ENCODE measurements at regions not wholly inside any gene's neighbourhood (a gene's known extent, or its start where the extent isn't known, plus 50 kb on each side); places are given as distances from the start of the nearest gene placed in this dataset.

DNA sequence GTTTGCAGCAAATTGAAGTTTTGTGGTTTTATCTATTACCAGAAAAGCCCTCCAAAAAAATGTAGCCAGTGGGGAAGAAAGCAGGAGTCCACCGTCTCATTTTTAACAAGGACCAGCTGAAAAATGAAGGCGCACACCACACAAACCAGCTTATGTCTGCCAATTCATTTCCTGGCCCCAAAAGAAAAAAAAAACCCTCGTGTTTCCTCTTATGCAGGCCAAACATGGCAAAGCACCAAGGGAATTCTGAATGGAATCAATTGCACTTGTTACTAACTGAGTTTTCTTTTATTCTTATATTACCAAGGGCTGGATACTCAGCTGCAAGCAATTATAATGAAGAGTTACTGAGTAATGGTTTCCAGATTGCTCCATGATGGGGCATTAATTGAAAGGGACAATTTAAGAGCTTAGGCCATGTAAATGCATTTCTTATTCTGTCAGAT, 428.3 kb upstream of the NPVF start:
- no peak overlapping the region for H3K4me3 ChIP-seq (ENCODE audit: low read depth, low read length)
- TF ChIP-seq, protein P1, sequence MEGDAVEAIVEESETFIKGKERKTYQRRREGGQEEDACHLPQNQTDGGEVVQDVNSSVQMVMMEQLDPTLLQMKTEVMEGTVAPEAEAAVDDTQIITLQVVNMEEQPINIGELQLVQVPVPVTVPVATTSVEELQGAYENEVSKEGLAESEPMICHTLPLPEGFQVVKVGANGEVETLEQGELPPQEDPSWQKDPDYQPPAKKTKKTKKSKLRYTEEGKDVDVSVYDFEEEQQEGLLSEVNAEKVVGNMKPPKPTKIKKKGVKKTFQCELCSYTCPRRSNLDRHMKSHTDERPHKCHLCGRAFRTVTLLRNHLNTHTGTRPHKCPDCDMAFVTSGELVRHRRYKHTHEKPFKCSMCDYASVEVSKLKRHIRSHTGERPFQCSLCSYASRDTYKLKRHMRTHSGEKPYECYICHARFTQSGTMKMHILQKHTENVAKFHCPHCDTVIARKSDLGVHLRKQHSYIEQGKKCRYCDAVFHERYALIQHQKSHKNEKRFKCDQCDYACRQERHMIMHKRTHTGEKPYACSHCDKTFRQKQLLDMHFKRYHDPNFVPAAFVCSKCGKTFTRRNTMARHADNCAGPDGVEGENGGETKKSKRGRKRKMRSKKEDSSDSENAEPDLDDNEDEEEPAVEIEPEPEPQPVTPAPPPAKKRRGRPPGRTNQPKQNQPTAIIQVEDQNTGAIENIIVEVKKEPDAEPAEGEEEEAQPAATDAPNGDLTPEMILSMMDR (IDR thresholded peaks at IDR 0.05; ENCODE audit: insufficient read depth, low read length, poor library complexity, severe bottlenecking) = no peak
- H3K27me3 ChIP-seq (ENCODE audit: control insufficient read depth, insufficient read depth, low read length) = no peaks in the 10 kb centered on the region
- no peaks in the 10 kb centered on the region for H3K36me3 ChIP-seq (ENCODE audit: control insufficient read depth, insufficient read depth, low read length)
- DNase-seq (ENCODE audit: low read depth) = no peak

DNA sequence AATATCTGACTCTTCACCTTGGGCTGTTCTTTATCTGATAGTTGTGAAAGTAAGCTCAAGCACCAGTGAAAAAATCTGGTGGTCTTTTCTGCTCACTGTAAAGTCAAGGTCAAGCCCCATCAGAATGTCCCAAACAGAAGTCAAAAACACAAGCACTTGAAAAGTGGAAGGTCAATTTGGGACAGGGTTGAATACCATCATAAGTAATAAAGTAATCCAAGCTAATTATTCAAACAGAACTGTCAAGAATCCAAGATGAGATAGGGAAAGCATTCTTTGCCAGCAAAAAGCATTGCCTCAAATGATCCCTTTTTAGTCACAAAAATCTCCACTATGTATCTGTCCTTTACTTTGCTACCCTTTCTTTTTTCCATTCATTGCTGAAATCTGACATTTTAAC, 430.1 kb upstream of the NPVF start:
- Histone ChIP-seq H3K36me3 (ENCODE audit: control insufficient read depth, insufficient read depth, low read length) (no peaks in the 10 kb centered on the region), H3K4me3 (ENCODE audit: low read depth, low read length) (no peak overlapping the region), H3K27me3 (ENCODE audit: control insufficient read depth, insufficient read depth, low read length) (no peaks in the 10 kb centered on the region)
- TF ChIP-seq, protein P1 (IDR thresholded peaks at IDR 0.05; ENCODE audit: insufficient read depth, low read length, poor library complexity, severe bottlenecking) = no peak
- no peak for DNase-seq (ENCODE audit: low read depth)

DNA sequence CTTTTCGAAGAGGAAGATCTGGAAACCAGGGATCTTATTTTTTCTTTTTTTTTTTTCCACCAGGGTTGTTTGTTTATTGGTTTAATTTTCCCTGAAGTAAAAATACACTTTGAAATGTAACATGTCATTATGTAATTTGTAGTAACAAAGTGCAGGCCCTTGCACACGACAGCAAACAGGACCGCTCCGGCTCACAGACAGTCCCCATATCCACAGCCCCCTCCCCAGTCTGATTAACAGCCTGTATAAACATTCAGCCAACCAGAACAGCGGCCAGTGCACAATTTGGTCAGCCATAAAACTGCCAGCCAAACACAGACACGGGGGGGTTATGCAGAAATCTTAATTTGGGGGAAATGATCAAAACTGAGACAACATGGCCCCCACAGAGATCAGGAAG, 431.6 kb upstream of the NPVF start:
- H3K4me3 ChIP-seq (ENCODE audit: low read depth, low read length) = no peak overlapping the region
- no peaks in the 10 kb centered on the region for H3K27me3 ChIP-seq (ENCODE audit: control insufficient read depth, insufficient read depth, low read length)
- H3K36me3 ChIP-seq (ENCODE audit: control insufficient read depth, insufficient read depth, low read length) = no peaks in the 10 kb centered on the region
- DNase-seq (ENCODE audit: low read depth) = no peak
- TF ChIP-seq, protein P1 (IDR thresholded peaks at IDR 0.05; ENCODE audit: insufficient read depth, low read length, poor library complexity, severe bottlenecking) = no peak

DNA sequence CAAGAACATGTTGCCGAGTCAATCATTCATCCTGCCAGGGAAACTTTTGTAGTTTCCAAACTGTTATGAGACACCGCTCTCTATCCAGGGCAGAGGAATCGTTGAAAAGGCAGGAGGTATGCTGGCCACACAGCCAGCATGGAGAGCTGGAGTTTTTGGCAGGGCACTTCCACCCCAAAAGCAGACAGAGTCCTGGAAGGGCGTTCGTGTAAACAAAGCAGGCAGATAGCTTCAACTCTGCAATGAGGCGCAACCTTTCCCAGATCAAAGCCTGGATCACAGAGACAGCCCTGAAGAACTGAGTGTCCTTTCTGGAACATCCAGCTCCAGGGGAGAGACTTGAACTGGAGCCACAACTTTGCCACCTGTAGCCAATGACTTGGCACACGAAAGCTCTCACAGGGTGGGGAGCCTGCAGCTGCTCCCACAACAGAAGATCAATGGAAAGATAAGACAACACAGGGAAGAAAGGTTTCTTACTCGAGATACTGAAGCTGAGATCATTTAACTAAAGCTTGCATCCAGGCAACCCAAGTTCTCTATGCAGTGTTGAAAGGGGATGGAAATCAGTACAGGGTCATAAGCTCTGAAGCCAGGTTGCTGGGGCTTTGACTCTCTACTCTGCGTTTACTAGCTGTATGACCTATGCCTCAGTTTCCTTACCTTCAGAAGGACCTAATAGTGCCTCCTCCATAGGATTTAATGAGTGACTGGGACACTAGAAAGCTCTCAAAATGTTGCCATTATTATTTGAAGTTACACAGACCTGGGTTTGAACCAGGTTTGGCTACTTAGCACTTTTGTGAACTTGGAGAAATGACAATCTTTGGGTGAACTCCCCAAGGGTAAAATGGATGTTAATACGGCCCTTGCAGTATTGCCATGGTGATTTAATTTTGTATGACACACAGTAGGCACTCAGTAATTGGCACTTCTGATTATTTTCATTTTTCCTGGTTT, 434.8 kb upstream of the NPVF start:
- DNase-seq (ENCODE audit: low read depth) = no peak
- no peak overlapping the region for H3K4me3 ChIP-seq (ENCODE audit: low read depth, low read length)
- no peaks in the 10 kb centered on the region for H3K27me3 ChIP-seq (ENCODE audit: control insufficient read depth, insufficient read depth, low read length)
- TF ChIP-seq, protein P1 (IDR thresholded peaks at IDR 0.05; ENCODE audit: insufficient read depth, low read length, poor library complexity, severe bottlenecking) = no peak
- no peaks in the 10 kb centered on the region for H3K36me3 ChIP-seq (ENCODE audit: control insufficient read depth, insufficient read depth, low read length)

DNA sequence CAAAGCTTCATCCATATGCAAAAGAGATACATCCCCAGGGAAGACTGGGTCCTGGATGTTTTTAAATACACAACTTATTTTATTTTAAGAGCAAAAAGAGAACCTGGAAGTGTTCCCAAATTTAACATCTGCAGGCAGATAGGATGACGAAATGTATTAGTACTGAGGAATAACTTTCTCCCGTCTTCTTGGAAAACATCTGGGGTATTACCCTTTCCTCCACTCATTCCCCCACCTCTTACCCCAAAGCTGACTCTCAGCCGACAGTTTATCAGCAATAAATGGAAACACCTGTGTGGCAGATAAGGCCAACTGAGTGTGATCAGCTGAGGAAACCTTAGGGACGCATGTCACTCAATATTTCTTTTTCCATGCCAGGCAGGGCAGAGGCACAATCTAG, 435.6 kb upstream of the NPVF start:
- TF ChIP-seq, protein P1 (IDR thresholded peaks at IDR 0.05; ENCODE audit: insufficient read depth, low read length, poor library complexity, severe bottlenecking) = no peak
- H3K27me3 ChIP-seq (ENCODE audit: control insufficient read depth, insufficient read depth, low read length) = no peaks in the 10 kb centered on the region
- DNase-seq (ENCODE audit: low read depth) = no peak
- no peaks in the 10 kb centered on the region for H3K36me3 ChIP-seq (ENCODE audit: control insufficient read depth, insufficient read depth, low read length)
- no peak overlapping the region for H3K4me3 ChIP-seq (ENCODE audit: low read depth, low read length)
